Retina (tissue), 1 donor: ENCODE measurements at regions not wholly inside any gene's neighbourhood (a gene's known extent, or its start where the extent isn't known, plus 50 kb on each side); places are given as distances from the start of the nearest gene placed in this dataset.
A peak's percentile ranks its signal among the peaks of the same experiment; 100 is the strongest.
"Not testable (repeated sequence)": the region's sequence is repeated elsewhere in the genome, so short reads cannot be mapped to it uniquely, and the experiment has no call there.

Source experiments
- DNase-seq: peaks from one replicate; pipeline ENCODE4 v3.0.0-alpha.2; 2016

- no peak for DNase-seq
These were observed 697.3 kb downstream of the CETN3 start for GRCh38 chr5:89712134-89712700.

GRCh38 chr5:89711526-89711925, 698.0 kb downstream of the CETN3 start:
- no peak for DNase-seq

GRCh38 chr5:89710006-89710405, 699.5 kb downstream of the CETN3 start:
- DNase-seq = no peak

- DNase-seq = no peak
These were observed 701.7 kb downstream of the CETN3 start for GRCh38 chr5:89707891-89708290.

GRCh38 chr5:89706731-89707130, 702.8 kb downstream of the CETN3 start:
- no peak for DNase-seq

- peak; percentile 40 for DNase-seq
These were observed 705.7 kb downstream of the CETN3 start for GRCh38 chr5:89703817-89704216.

GRCh38 chr5:89698028-89698427, 711.5 kb downstream of the CETN3 start:
- no peak for DNase-seq

GRCh38 chr5:89697581-89697980, 712.0 kb downstream of the CETN3 start:
- DNase-seq = no peak

GRCh38 chr5:89695371-89695770, 714.2 kb downstream of the CETN3 start:
- DNase-seq = no peak

GRCh38 chr5:89694026-89694550, 715.5 kb downstream of the CETN3 start:
- no peak for DNase-seq

- DNase-seq = no peak
These were observed 719.2 kb downstream of the CETN3 start for GRCh38 chr5:89690331-89690730.

- no peak for DNase-seq
These were observed 723.3 kb downstream of the CETN3 start for GRCh38 chr5:89686081-89686765.

- DNase-seq = no peak
These were observed 732.9 kb downstream of the CETN3 start for GRCh38 chr5:89676634-89677033.

GRCh38 chr5:89673019-89673418, 736.5 kb downstream of the CETN3 start:
- DNase-seq = no peak

GRCh38 chr5:89668821-89669220, 740.7 kb downstream of the CETN3 start:
- DNase-seq = no peak

GRCh38 chr5:89662499-89662898, 747.1 kb downstream of the CETN3 start:
- no peak for DNase-seq

GRCh38 chr5:89638871-89639270, 755.9 kb upstream of the MEF2C start:
- DNase-seq = no peak

GRCh38 chr5:89634176-89634575, 751.2 kb upstream of the MEF2C start:
- not testable (repeated sequence) for DNase-seq

GRCh38 chr5:89630064-89630463, 747.1 kb upstream of the MEF2C start:
- DNase-seq = not testable (repeated sequence)

- no peak for DNase-seq
These were observed 746.1 kb upstream of the MEF2C start for GRCh38 chr5:89628876-89629635.

- no peak for DNase-seq
These were observed 733.0 kb upstream of the MEF2C start for GRCh38 chr5:89615839-89616518.

- DNase-seq = no peak
These were observed 730.4 kb upstream of the MEF2C start for GRCh38 chr5:89613222-89613956.
